Activated T-cell treated with anti-CD3 and anti-CD28 coated beads for 48 hours (primary cell): ENCODE measurements at regions not wholly inside any gene's neighbourhood (a gene's known extent, or its start where the extent isn't known, plus 50 kb on each side); places are given as distances from the start of the nearest gene placed in this dataset.
"Not testable (repeated sequence)": the region's sequence is repeated elsewhere in the genome, so short reads cannot be mapped to it uniquely, and the experiment has no call there.

Experiments
- DNase-seq: peaks from one replicate; pipeline ENCODE4 v3.0.0-alpha.2; 2020; ENCODE audit warnings: low read depth

DNA sequence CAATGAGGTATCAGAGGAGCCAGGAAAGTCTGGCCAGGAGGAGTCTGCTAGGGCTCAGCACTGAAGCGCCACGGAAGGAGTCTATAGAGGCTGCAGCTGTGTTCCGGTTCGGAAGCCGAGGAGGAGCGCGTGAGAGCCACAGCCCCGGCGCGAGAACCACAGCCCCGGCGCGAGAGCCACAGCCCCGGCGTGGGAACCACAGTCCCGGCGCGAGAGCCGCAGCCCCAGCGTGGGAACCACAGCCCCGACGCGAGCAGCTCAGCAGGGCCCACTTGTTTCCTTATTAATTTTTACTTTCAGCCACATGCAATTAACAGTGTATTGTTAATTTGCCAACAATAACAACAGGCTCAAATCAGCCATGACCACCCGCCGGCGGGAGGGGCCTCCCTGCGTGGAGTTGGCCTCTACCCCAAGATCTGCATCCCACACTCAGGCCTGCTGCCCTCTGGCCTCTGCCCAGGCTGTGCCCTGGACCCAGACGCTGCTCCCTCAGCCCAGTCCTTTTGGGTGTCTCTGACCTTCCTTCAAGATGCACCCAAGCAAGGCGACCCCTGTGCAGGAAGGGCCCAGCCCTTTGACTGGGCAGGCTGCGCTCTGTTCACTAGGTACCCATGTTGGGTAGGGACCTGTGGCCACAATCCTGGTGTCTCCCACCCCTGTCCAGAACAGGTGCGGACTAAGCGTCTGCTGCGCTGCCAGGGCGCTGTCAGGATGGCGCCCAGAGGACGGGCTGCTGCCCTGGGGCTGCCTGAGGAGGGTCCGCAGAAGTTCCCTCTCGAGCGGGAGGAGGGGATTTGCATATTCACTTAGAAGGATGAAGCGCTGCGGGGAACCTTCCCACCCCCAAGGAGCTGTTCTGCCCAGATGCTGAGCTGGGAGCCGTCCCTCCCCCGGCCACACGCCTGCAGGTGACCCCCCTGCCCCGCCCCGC lies 113.8 kb downstream of the ADRA2C start:
- no peak for DNase-seq

- DNase-seq, result peak; percentile 67
Observed at GRCh38 chr4:3880615-3881120, 114.5 kb downstream of the ADRA2C start.

GRCh38 chr4:3882316-3882885 lies 116.2 kb downstream of the ADRA2C start:
- not testable (repeated sequence) for DNase-seq

GRCh38 chr4:3884261-3884660 lies 118.1 kb downstream of the ADRA2C start:
- DNase-seq, result not testable (repeated sequence)

GRCh38 chr4:3893590-3893989 lies 127.4 kb downstream of the ADRA2C start:
- peak; percentile 22 for DNase-seq

- DNase-seq, result not testable (repeated sequence)
Observed at GRCh38 chr4:3894086-3894959, 128.1 kb downstream of the ADRA2C start.

DNA sequence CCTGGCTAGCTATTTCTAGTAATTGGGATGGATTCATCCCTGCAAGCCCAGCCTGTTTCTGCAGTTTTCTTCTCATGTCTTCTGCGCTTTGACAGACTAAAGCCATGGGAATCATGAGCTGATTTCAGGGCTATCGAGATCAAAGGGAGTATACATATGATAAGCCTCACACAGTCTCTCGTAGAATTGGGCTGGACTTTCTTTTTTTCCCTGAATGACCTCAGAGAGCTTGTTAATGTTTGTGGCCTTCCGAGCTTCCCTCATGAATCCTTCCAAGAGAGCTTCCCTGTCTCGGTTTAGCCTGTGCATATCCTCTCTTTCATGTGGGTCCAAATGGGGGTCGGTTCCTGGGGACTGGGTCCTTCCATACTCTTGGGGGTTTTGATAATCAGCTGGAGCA lies 130.3 kb downstream of the ADRA2C start:
- no peak for DNase-seq

GRCh38 chr4:3896871-3897578 lies 130.8 kb downstream of the ADRA2C start:
- DNase-seq, result not testable (repeated sequence)

DNA sequence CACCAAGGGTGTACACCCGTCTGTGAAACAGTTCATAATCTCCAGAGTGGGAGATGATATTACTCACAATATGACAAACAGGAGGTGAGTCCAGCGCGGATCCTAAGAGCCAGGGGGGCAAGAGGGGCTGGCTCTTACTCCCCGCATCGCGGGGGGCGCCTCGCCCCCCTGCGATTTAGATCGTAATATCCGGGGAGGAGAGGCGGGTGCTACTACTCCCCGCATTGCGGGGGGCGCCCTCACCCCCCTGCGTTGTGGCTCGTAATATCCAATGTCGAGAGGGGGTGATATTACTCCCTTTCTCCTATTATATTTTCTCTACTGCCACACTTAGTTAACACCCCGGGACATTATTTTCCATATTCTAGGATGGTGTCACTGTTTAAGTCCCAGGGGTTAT lies 131.9 kb downstream of the ADRA2C start:
- no peak for DNase-seq

GRCh38 chr4:3898928-3899327 lies 132.7 kb downstream of the ADRA2C start:
- DNase-seq, result not testable (repeated sequence)

GRCh38 chr4:3904264-3904955 lies 138.2 kb downstream of the ADRA2C start:
- not testable (repeated sequence) for DNase-seq

GRCh38 chr4:3909616-3910015 lies 143.4 kb downstream of the ADRA2C start:
- not testable (repeated sequence) for DNase-seq

DNA sequence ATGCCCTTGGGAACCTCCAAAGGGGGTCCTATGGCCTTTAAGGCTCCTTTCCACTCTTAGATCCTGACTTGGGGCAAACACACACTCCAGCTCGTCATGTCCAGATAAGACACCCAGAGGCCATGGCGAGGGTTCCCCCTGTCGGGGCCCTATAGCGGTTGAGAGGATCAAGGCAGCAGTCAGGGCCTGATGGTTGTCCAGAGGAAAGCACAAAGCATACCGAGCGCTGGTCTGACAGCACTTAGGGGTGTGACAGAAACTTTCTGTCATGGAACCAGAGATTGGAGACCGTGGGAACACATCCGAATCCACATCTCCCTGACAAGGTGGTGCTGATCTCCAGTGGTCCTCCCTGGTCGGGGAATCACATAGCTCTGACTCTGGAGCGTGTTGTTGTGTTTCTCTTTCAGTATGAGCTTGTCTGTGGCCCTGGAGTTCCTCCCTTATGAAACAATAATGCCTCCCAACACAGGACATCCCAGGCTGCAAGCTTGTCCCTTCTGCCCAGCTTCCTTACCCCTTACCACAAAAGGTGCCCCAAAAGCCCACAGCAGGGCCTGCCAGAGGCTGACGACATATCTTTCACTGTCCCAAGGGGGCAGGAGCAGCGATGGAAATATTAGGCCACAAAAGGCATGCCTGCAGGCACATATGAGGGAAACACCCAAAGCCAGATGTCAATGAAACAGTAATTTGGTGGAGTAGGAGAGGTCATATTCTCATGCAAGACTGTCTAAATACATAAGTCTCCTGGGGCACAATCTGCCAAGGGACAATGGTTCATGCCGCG lies 144.2 kb downstream of the ADRA2C start:
- DNase-seq, result not testable (repeated sequence)

- no peak for DNase-seq
Observed at GRCh38 chr4:3911252-3911856, 145.2 kb downstream of the ADRA2C start.

- DNase-seq, result not testable (repeated sequence)
Observed at GRCh38 chr4:3914511-3914910, 148.3 kb downstream of the ADRA2C start.

DNA sequence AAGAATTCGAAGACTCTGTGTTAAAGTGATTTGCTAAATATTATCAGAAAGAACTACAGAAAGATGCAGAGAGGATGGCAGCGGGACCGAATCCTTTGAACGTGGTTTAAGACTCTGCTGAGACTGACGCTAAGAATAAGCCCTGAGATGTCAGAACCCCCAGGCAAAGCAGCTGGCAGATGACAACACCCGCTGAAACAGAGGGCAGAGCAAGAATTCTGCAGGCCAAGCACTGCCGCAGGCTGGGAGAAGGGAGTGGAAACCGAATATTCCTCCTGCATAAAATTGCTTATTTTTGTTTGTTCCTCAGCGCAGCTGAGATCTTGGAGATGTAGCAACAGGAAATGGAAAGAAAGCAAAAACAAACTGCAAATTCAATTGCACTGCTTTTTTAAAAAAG lies 153.3 kb downstream of the ADRA2C start:
- DNase-seq, result not testable (repeated sequence)

- DNase-seq, result not testable (repeated sequence)
Observed at GRCh38 chr4:3921902-3922301, 155.7 kb downstream of the ADRA2C start.

- not testable (repeated sequence) for DNase-seq
Observed at GRCh38 chr4:3925841-3926240, 159.7 kb downstream of the ADRA2C start.

GRCh38 chr4:3926271-3926670 lies 160.1 kb downstream of the ADRA2C start:
- not testable (repeated sequence) for DNase-seq
